ENCODE measurements at regions not wholly inside any gene's neighbourhood (a gene's known extent, or its start where the extent isn't known, plus 50 kb on each side); places are given as distances from the start of the nearest gene placed in this dataset.

DNA sequence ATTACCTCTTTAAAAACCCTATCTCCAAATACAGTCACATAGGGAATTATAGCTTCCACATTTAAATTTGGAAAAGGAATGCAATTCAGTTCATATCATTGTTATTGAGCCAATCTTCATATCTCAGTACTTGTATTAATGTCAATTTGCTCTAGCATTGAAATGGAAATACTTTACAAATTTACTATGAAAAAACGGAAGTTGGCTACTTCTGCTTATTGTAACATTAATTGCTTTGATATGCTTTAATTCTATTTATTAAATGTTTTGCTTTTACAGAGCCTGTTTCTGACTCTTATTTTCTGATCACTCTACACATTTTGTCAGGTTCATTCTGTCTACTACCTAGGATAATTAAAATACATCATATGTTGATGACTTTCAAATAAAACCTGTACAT, 412.6 kb downstream of the KCNJ3 start:
- H3K9ac ChIP-seq (ENCODE audit: insufficient read depth in 1 of 2, low read depth in 2 of 2, low read length in 2 of 2): no peak overlapping the region
- peaks cover 1% of the 10 kb centered on the region; the same call in 1 of the 2 replicates for H3K9me3 ChIP-seq (replicated peaks; ENCODE audit: control insufficient read depth, insufficient read depth, low read depth, low read length)
- no peaks in the 10 kb centered on the region for H3K36me3 ChIP-seq (ENCODE audit: control insufficient read depth, insufficient read depth, low read length)
- no peaks in the 10 kb centered on the region for H3K79me2 ChIP-seq (ENCODE audit: control insufficient read depth, insufficient read depth, low read length)
- FAIRE-seq (no peak), DNase-seq (ENCODE audit: extremely low read depth in 1 of 4, low spot score in 3 of 4) (no peak), ATAC-seq (no peak)
- H2AFZ ChIP-seq (ENCODE audit: low read depth, low read length): no peak overlapping the region
- intact Hi-C loops (cut with micrococcal nuclease) (no loop called here), in situ Hi-C loops (cut with MboI) (no loop called here)
- H3K4me1 ChIP-seq (replicated peaks in 1 of 2; ENCODE audit: control insufficient read depth in 2 of 2, insufficient read depth in 2 of 2, low read length in 2 of 2): no peaks in the 10 kb centered on the region
- H3K4me3 ChIP-seq: no peak overlapping the region
- ChIA-PET POLR2A (no interaction called here), CTCF (ENCODE audit: low intra/inter-chr PET ratio) (interaction anchor here (0.6 kb wide), 1 partner anchor 107 kb away, joined by 3 read pairs; no protein-coding TSS in a partner anchor)
- BruUV-seq (replicated peaks): no TSS peak
- H4K20me1 ChIP-seq (replicated peaks; ENCODE audit: control insufficient read depth, insufficient read depth, low read length): no peaks in the 10 kb centered on the region
- H3K4me2 ChIP-seq (ENCODE audit: insufficient read depth, low read length): no peak overlapping the region
- H3K27ac ChIP-seq (ENCODE audit: extremely low read depth, low read depth, low read length): no peak overlapping the region
- H3K9me1 ChIP-seq (ENCODE audit: control insufficient read depth, insufficient read depth, low read length): no peaks in the 10 kb centered on the region
- no peaks in the 10 kb centered on the region for H3K27me3 ChIP-seq (ENCODE audit: control insufficient read depth in 2 of 2, insufficient read depth in 2 of 2, low read length in 2 of 2)
- 0% methylated on average over 1 of the region's 1 CpG for WGBS (ENCODE audit: insufficient coverage, low coverage, missing lambda C conversion rate)
- no peak for TF ChIP-seq CHD2 (IDR thresholded peaks at IDR 0.05; ENCODE audit: low read depth, low read length)
- no peak for TF ChIP-seq MAFF (IDR thresholded peaks at IDR 0.05; ENCODE audit: low read length)
- TF ChIP-seq ZNF134 (CRISPR knock-in tag; conservative IDR thresholded peaks at IDR 0.05): no peak
- TF ChIP-seq, protein P1, sequence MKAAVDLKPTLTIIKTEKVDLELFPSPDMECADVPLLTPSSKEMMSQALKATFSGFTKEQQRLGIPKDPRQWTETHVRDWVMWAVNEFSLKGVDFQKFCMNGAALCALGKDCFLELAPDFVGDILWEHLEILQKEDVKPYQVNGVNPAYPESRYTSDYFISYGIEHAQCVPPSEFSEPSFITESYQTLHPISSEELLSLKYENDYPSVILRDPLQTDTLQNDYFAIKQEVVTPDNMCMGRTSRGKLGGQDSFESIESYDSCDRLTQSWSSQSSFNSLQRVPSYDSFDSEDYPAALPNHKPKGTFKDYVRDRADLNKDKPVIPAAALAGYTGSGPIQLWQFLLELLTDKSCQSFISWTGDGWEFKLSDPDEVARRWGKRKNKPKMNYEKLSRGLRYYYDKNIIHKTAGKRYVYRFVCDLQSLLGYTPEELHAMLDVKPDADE (conservative IDR thresholded peaks at IDR 0.05; ENCODE audit: control insufficient read depth, low read depth, low read length): no peak
- TF ChIP-seq, protein P2, sequence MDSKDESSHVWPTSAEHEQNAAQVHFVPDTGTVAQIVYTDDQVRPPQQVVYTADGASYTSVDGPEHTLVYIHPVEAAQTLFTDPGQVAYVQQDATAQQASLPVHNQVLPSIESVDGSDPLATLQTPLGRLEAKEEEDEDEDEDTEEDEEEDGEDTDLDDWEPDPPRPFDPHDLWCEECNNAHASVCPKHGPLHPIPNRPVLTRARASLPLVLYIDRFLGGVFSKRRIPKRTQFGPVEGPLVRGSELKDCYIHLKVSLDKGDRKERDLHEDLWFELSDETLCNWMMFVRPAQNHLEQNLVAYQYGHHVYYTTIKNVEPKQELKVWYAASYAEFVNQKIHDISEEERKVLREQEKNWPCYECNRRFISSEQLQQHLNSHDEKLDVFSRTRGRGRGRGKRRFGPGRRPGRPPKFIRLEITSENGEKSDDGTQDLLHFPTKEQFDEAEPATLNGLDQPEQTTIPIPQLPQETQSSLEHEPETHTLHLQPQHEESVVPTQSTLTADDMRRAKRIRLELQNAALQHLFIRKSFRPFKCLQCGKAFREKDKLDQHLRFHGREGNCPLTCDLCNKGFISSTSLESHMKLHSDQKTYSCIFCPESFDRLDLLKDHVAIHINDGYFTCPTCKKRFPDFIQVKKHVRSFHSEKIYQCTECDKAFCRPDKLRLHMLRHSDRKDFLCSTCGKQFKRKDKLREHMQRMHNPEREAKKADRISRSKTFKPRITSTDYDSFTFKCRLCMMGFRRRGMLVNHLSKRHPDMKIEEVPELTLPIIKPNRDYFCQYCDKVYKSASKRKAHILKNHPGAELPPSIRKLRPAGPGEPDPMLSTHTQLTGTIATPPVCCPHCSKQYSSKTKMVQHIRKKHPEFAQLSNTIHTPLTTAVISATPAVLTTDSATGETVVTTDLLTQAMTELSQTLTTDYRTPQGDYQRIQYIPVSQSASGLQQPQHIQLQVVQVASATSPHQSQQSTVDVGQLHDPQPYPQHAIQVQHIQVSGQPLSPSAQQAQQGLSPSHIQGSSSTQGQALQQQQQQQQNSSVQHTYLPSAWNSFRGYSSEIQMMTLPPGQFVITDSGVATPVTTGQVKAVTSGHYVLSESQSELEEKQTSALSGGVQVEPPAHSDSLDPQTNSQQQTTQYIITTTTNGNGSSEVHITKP (IDR thresholded peaks at IDR 0.05; ENCODE audit: partially characterized antibody): no peak
- TF ChIP-seq ZNF174 (CRISPR knock-in tag; IDR thresholded peaks at IDR 0.05): no peak
- no peak for TF ChIP-seq TOE1 (IDR thresholded peaks at IDR 0.05; ENCODE audit: borderline replicate concordance)
- no peak for TF ChIP-seq TOE1 (CRISPR knock-in tag; IDR thresholded peaks at IDR 0.05; ENCODE audit: borderline replicate concordance, low read depth)
- no peak for TF ChIP-seq CBX2 (IDR thresholded peaks at IDR 0.05; ENCODE audit: insufficient read depth, low read length, poor library complexity, severe bottlenecking)
- TF ChIP-seq NONO (IDR thresholded peaks at IDR 0.05; ENCODE audit: low read depth in 2 of 2, low read length in 1 of 2): no peak
- TF ChIP-seq KDM1A (IDR thresholded peaks at IDR 0.05): no peak
- TF ChIP-seq HOXB6 (CRISPR knock-in tag; IDR thresholded peaks at IDR 0.05; ENCODE audit: borderline replicate concordance): no peak

Measured in K562 (cell line).